Putamen (tissue), 1 donor: ENCODE measurements at regions not wholly inside any gene's neighbourhood (a gene's known extent, or its start where the extent isn't known, plus 50 kb on each side); places are given as distances from the start of the nearest gene placed in this dataset.

ENCODE experiments used
- DNase-seq: peaks from one replicate; pipeline ENCODE4 v3.0.0-alpha.2; 2016; ENCODE audit warnings: low spot score

- DNase-seq, result no peak
Measured at GRCh38 chr2:43127941-43128558, 98.4 kb downstream of the ZFP36L2 start.

GRCh38 chr2:43127208-43127940, 99.0 kb downstream of the ZFP36L2 start:
- no peak for DNase-seq

GRCh38 chr2:43126817-43127207, 99.6 kb downstream of the ZFP36L2 start:
- no peak for DNase-seq

- no peak for DNase-seq
Measured at GRCh38 chr2:43125090-43125998, 101.1 kb downstream of the ZFP36L2 start.

GRCh38 chr2:43124687-43125057, 101.7 kb downstream of the ZFP36L2 start:
- no peak for DNase-seq

GRCh38 chr2:43123981-43124686, 102.3 kb downstream of the ZFP36L2 start:
- DNase-seq, result no peak

GRCh38 chr2:43123486-43123885, 102.9 kb downstream of the ZFP36L2 start:
- DNase-seq, result no peak

- DNase-seq, result no peak
Measured at GRCh38 chr2:43123028-43123427, 103.4 kb downstream of the ZFP36L2 start.

GRCh38 chr2:43121580-43122314, 104.7 kb downstream of the ZFP36L2 start:
- no peak for DNase-seq

- no peak for DNase-seq
Measured at GRCh38 chr2:43119303-43119702, 107.1 kb downstream of the ZFP36L2 start.

GRCh38 chr2:43117521-43118143, 108.8 kb downstream of the ZFP36L2 start:
- DNase-seq, result no peak

GRCh38 chr2:43116988-43117387, 109.4 kb downstream of the ZFP36L2 start:
- no peak for DNase-seq

GRCh38 chr2:43115881-43116280, 110.5 kb downstream of the ZFP36L2 start:
- no peak for DNase-seq

GRCh38 chr2:43114210-43114609, 112.2 kb downstream of the ZFP36L2 start:
- DNase-seq, result no peak

- DNase-seq, result no peak
Measured at GRCh38 chr2:43111788-43112554, 114.4 kb downstream of the ZFP36L2 start.

GRCh38 chr2:43110442-43110871, 115.9 kb downstream of the ZFP36L2 start:
- no peak for DNase-seq

- peak; percentile 51 for DNase-seq
Measured at GRCh38 chr2:43109261-43109743, 117.1 kb downstream of the ZFP36L2 start.

- DNase-seq, result no peak
Measured at GRCh38 chr2:43107679-43108078, 118.7 kb downstream of the ZFP36L2 start.

- DNase-seq, result peak; percentile 59
Measured at GRCh38 chr2:43106559-43107527, 119.6 kb downstream of the ZFP36L2 start.
